GM23248 (cell line): ENCODE measurements at regions not wholly inside any gene's neighbourhood (a gene's known extent, or its start where the extent isn't known, plus 50 kb on each side); places are given as distances from the start of the nearest gene placed in this dataset.

Source experiments
- EZH2 ChIP-seq: fragments of 200-600 bp; sonication (generic); IDR thresholded peaks from 2 replicates; pipeline ENCODE4 v1.6.1; 2018; ENCODE audit warnings: antibody characterized with exemption, mild to moderate bottlenecking; ENCODE audit not compliant: insufficient read depth, poor library complexity, severe bottlenecking
- EZH2phosphoT487 ChIP-seq: fragments of 200-600 bp; sonication (generic); IDR thresholded peaks from 2 replicates; pipeline ENCODE4 v1.6.1; 2018; ENCODE audit warnings: antibody characterized with exemption, moderate library complexity, mild to moderate bottlenecking, low read depth; ENCODE audit not compliant: insufficient read depth

- no peak for TF ChIP-seq EZH2
- TF ChIP-seq EZH2phosphoT487 = no peak
Observed at GRCh38 chr1:70828177-70828576, 219.4 kb downstream of the PTGER3 start.
